GM18526 (cell line): ENCODE measurements at regions not wholly inside any gene's neighbourhood (a gene's known extent, or its start where the extent isn't known, plus 50 kb on each side); places are given as distances from the start of the nearest gene placed in this dataset.

Experiments used
- POLR2A ChIP-seq: IDR thresholded peaks from 3 replicates; pipeline ENCODE4 v1.6.1; 2011; ENCODE audit not compliant: insufficient read length; ENCODE audit errors: extremely low read depth

- TF ChIP-seq POLR2A = no peak
Observed at GRCh38 chr20:53813636-53814035, 220.0 kb upstream of the ZNF217 start.

GRCh38 chr20:53811577-53811976 lies 217.9 kb upstream of the ZNF217 start:
- TF ChIP-seq POLR2A = no peak

GRCh38 chr20:53810661-53811355 lies 217.2 kb upstream of the ZNF217 start:
- TF ChIP-seq POLR2A = no peak

- TF ChIP-seq POLR2A = no peak
Observed at GRCh38 chr20:53809728-53810365, 216.2 kb upstream of the ZNF217 start.

- TF ChIP-seq POLR2A = no peak
Observed at GRCh38 chr20:53809217-53809616, 215.6 kb upstream of the ZNF217 start.

- no peak for TF ChIP-seq POLR2A
Observed at GRCh38 chr20:53808733-53809132, 215.1 kb upstream of the ZNF217 start.

GRCh38 chr20:53806683-53807401 lies 213.2 kb upstream of the ZNF217 start:
- TF ChIP-seq POLR2A = no peak

GRCh38 chr20:53805895-53806384 lies 212.3 kb upstream of the ZNF217 start:
- TF ChIP-seq POLR2A = no peak

GRCh38 chr20:53804920-53805894 lies 211.6 kb upstream of the ZNF217 start:
- TF ChIP-seq POLR2A = no peak

GRCh38 chr20:53803492-53804155 lies 210.0 kb upstream of the ZNF217 start:
- TF ChIP-seq POLR2A = no peak

GRCh38 chr20:53801609-53802370 lies 208.2 kb upstream of the ZNF217 start:
- TF ChIP-seq POLR2A = no peak

- no peak for TF ChIP-seq POLR2A
Observed at GRCh38 chr20:53800883-53801604, 207.4 kb upstream of the ZNF217 start.

GRCh38 chr20:53800418-53800817 lies 206.8 kb upstream of the ZNF217 start:
- TF ChIP-seq POLR2A = no peak
